Endodermal cell (in vitro differentiated cells): ENCODE measurements at regions not wholly inside any gene's neighbourhood (a gene's known extent, or its start where the extent isn't known, plus 50 kb on each side); places are given as distances from the start of the nearest gene placed in this dataset.
"Not testable (repeated sequence)": the region's sequence is repeated elsewhere in the genome, so short reads cannot be mapped to it uniquely, and the experiment has no call there.

Source experiments
- DNase-seq: peaks from one replicate; pipeline ENCODE4 v3.0.0-alpha.2; 2017
- H3K27ac ChIP-seq: 2 replicates; pipeline ENCODE4 v1.5.1; 2013; ENCODE audit warnings: mild to moderate bottlenecking, low read depth, low read length, moderate library complexity
- H3K27me3 ChIP-seq: 2 replicates; pipeline ENCODE4 v1.6.1; 2013; ENCODE audit warnings: mild to moderate bottlenecking, low read length, moderate library complexity; ENCODE audit not compliant: insufficient read depth, control insufficient read depth, poor library complexity, severe bottlenecking
- H3K36me3 ChIP-seq: 2 replicates; pipeline ENCODE4 v1.7.0; 2013; ENCODE audit warnings: mild to moderate bottlenecking, low read length, moderate library complexity; ENCODE audit not compliant: control insufficient read depth, insufficient read depth
- H3K4me1 ChIP-seq: one replicate; pipeline ENCODE4 v1.7.0; 2013; ENCODE audit warnings: low read length; ENCODE audit not compliant: control insufficient read depth, insufficient read depth
- H3K4me3 ChIP-seq: 2 replicates; pipeline ENCODE4 v1.5.1; 2013; ENCODE audit warnings: mild to moderate bottlenecking, low read length, moderate library complexity
- H3K9ac ChIP-seq: 2 replicates; pipeline ENCODE4 v1.6.1; 2013; ENCODE audit warnings: mild to moderate bottlenecking, low read length, moderate library complexity; ENCODE audit not compliant: poor library complexity, severe bottlenecking; ENCODE audit errors: extremely low read depth
- H3K9me3 ChIP-seq: 2 replicates; pipeline ENCODE4 v1.6.1; 2013; ENCODE audit warnings: mild to moderate bottlenecking, low read length, moderate library complexity; ENCODE audit not compliant: control insufficient read depth
- H3K27ac Mint-ChIP-seq: 2 replicates; pipeline ENCODE4 v1.8.0; 2020; ENCODE audit warnings: mixed read lengths
- H3K27me3 Mint-ChIP-seq: 2 replicates; pipeline ENCODE4 v1.8.0; 2021; ENCODE audit warnings: mild to moderate bottlenecking, mixed read lengths; ENCODE audit not compliant: insufficient read depth
- H3K36me3 Mint-ChIP-seq: 2 replicates; pipeline ENCODE4 v1.8.0; 2020; ENCODE audit warnings: low read depth, mixed read lengths
- H3K4me1 Mint-ChIP-seq: 2 replicates; pipeline ENCODE4 v1.8.0; 2020; ENCODE audit warnings: mixed read lengths
- H3K4me3 Mint-ChIP-seq: 2 replicates; pipeline ENCODE4 v1.8.0; 2020; ENCODE audit warnings: mild to moderate bottlenecking, moderate library complexity, mixed read lengths
- H3K9me3 Mint-ChIP-seq: 2 replicates; pipeline ENCODE4 v1.8.0; 2020; ENCODE audit warnings: mild to moderate bottlenecking, mixed read lengths
- CTCF ChIP-seq: fragments of 200-600 bp; sonication (generic); conservative IDR thresholded peaks from 2 replicates; pipeline ENCODE4 v1.5.0; 2021; ENCODE audit warnings: antibody characterized with exemption, mild to moderate bottlenecking
- WGBS, 2 experiments: methylation state at CpG; one replicate each; pipeline versions ENCODE4 v1.1.5 to v1.1.7; 2013; ENCODE audit warnings: missing lambda C conversion rate in 2 of 2, mixed read lengths in 1 of 2; ENCODE audit not compliant: insufficient coverage in 1 of 2, insufficient read length in 1 of 2; 5-methylcytosine and 5-hydroxymethylcytosine counted together

DNA sequence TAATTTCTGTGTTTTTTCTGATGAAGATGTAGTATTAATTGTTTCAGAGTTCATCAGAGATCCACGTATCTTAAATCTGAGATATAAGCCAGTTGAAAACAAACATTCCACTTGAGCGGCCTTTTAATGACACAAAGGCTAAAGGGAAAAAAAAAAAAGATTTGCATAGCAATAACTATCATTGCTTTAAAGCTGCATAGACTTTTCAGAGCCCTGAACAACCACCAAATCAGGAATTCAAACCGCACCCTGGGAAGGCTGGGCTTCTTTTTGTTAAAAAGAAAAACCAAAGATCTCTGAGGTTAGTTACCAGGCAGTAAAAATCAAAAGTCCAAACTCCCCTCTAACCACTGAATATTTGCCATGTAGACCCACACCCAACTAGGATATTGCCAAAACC is 206.0 kb downstream of the HHIP start:
- H3K36me3 ChIP-seq = no peaks in the 10 kb centered on the region
- 90 to 92% methylated on average over 2 to 3 of the region's 3 CpGs for WGBS, 2 experiments
- no peaks in the 10 kb centered on the region for H3K4me1 ChIP-seq
- H3K9me3 ChIP-seq = no peaks in the 10 kb centered on the region
- no peak for TF ChIP-seq CTCF
- no peak overlapping the region for H3K27ac ChIP-seq
- no peak overlapping the region for H3K27ac Mint-ChIP-seq
- no peak overlapping the region for H3K4me3 Mint-ChIP-seq
- no peaks in the 10 kb centered on the region for H3K27me3 ChIP-seq
- DNase-seq = no peak
- H3K9me3 Mint-ChIP-seq = no peaks in the 10 kb centered on the region
- H3K36me3 Mint-ChIP-seq = no peaks in the 10 kb centered on the region
- H3K27me3 Mint-ChIP-seq = no peaks in the 10 kb centered on the region
- no peaks in the 10 kb centered on the region for H3K4me1 Mint-ChIP-seq
- H3K9ac ChIP-seq = no peak overlapping the region
- H3K4me3 ChIP-seq = no peak overlapping the region

DNA sequence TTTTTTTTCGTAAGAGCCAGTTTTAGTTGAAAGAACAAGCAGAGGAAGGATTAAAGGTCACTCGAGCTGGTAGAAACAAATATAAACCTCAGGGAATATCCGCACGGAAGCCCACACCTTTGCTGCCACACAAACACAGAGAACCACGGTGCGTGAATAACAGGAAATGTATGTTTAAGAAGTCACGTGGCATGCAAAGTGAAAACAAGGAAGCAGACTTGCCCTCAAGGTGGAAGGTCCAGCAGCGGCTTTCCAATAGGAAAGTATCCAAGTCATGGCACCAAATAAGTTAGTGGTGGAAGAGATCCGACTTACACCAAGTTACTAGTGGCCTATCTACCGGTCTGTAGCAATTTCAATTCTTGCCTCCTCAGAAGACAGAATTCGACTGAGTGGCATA is 215.5 kb downstream of the HHIP start:
- Histone ChIP-seq H3K9ac (no peak overlapping the region), H3K36me3 (no peaks in the 10 kb centered on the region), H3K4me1 (no peaks in the 10 kb centered on the region), H3K27ac (no peak overlapping the region), H3K4me3 (no peak overlapping the region), H3K9me3 (peaks cover 13% of the 10 kb centered on the region), H3K27me3 (no peaks in the 10 kb centered on the region)
- Mint-ChIP-seq H3K9me3 (peaks cover 27% of the 10 kb centered on the region), H3K4me1 (no peaks in the 10 kb centered on the region), H3K27ac (no peak overlapping the region), H3K4me3 (no peak overlapping the region), H3K36me3 (peaks cover 3% of the 10 kb centered on the region), H3K27me3 (no peaks in the 10 kb centered on the region)
- WGBS, 2 experiments = 91 to 100% methylated on average over 9 to 11 of the region's 11 CpGs
- no peak for TF ChIP-seq CTCF
- DNase-seq = no peak

DNA sequence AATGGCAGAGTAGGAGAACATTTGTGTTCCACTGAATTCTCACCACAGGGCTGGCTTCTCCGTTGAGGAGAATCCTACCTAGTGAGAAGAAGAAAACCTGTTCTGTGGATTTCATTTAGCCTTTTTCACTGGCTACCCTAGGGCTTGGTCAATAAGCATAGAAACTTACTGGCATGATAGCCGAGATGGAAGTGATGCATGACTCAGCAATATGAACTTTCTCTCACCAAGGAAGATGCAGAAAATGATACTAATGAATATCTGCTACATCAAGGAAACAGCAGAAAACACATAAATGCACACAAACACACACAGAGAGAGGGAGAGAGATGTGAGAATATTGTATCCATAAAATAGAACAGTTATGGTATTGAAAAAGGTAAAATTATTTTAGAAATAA is 216.3 kb downstream of the HHIP start:
- H3K36me3 Mint-ChIP-seq = peaks cover 3% of the 10 kb centered on the region
- no peak for TF ChIP-seq CTCF
- no peaks in the 10 kb centered on the region for H3K27me3 ChIP-seq
- H3K36me3 ChIP-seq = no peaks in the 10 kb centered on the region
- H3K9me3 Mint-ChIP-seq = peaks cover 34% of the 10 kb centered on the region
- no peak overlapping the region for H3K27ac Mint-ChIP-seq
- no peak overlapping the region for H3K27ac ChIP-seq
- H3K9ac ChIP-seq = no peak overlapping the region
- H3K27me3 Mint-ChIP-seq = no peaks in the 10 kb centered on the region
- no peak overlapping the region for H3K4me3 ChIP-seq
- H3K4me1 Mint-ChIP-seq = no peaks in the 10 kb centered on the region
- peaks cover 15% of the 10 kb centered on the region for H3K9me3 ChIP-seq
- H3K4me1 ChIP-seq = no peaks in the 10 kb centered on the region
- no peak overlapping the region for H3K4me3 Mint-ChIP-seq
- no peak for DNase-seq
- 95 to 100% methylated on average over 1 to 2 of the region's 2 CpGs for WGBS, 2 experiments

GRCh38 chr4:144864891-144865290 is 218.9 kb downstream of the HHIP start:
- not testable (repeated sequence) for H3K27me3 Mint-ChIP-seq, H3K36me3 Mint-ChIP-seq, H3K4me3 Mint-ChIP-seq, H3K4me1 ChIP-seq, H3K4me3 ChIP-seq, H3K27ac ChIP-seq, H3K9me3 ChIP-seq, H3K27ac Mint-ChIP-seq, H3K36me3 ChIP-seq, H3K4me1 Mint-ChIP-seq, H3K9ac ChIP-seq, DNase-seq, H3K27me3 ChIP-seq
- peaks cover 37% of the 10 kb centered on the region for H3K9me3 Mint-ChIP-seq
